CD14-positive monocyte (primary cell): ENCODE measurements at regions not wholly inside any gene's neighbourhood (a gene's known extent, or its start where the extent isn't known, plus 50 kb on each side); places are given as distances from the start of the nearest gene placed in this dataset.

Source experiments
- DNase-seq, 3 donors: peaks; one replicate each; pipeline ENCODE4 v3.0.0-alpha.2; 2011 to 2022
- H2AFZ ChIP-seq: 2 replicates; pipeline ENCODE4 v1.6.0; 2012; ENCODE audit warnings: mild to moderate bottlenecking, low read depth, low read length, inconsistent platforms; ENCODE audit not compliant: insufficient read depth, poor library complexity, severe bottlenecking
- H3K27ac ChIP-seq, 2 donors: 1 replicate in 1 of 2; 2 replicates in 1 of 2; pipeline ENCODE4 v1.5.1; 2012 to 2013; ENCODE audit warnings: low read length in 2 of 2, control low read depth in 1 of 2, inconsistent platforms in 1 of 2, low read depth in 1 of 2, mild to moderate bottlenecking in 1 of 2
- H3K27me3 ChIP-seq, 2 donors: one replicate each; pipeline versions ENCODE4 v1.6.0 to v1.6.1; 2011 to 2013; ENCODE audit warnings: low read length in 2 of 2; ENCODE audit not compliant: control insufficient read depth in 2 of 2, insufficient read depth in 2 of 2
- H3K36me3 ChIP-seq, 2 donors: replicated peaks in 1 of 2; 1 replicate in 1 of 2; 2 replicates in 1 of 2; pipeline versions ENCODE4 v1.5.1 to v1.6.1; 2012 to 2013; ENCODE audit warnings: low read length in 2 of 2, control low read depth in 1 of 2, inconsistent platforms in 1 of 2, mild to moderate bottlenecking in 1 of 2; ENCODE audit not compliant: insufficient read depth in 2 of 2, control insufficient read depth in 1 of 2
- H3K4me1 ChIP-seq, 2 donors: 1 replicate in 1 of 2; 2 replicates in 1 of 2; pipeline versions ENCODE4 v1.5.1 to v1.6.1; 2012 to 2013; ENCODE audit warnings: low read length in 2 of 2, control low read depth in 1 of 2, inconsistent platforms in 1 of 2, mild to moderate bottlenecking in 1 of 2, moderate library complexity in 1 of 2; ENCODE audit not compliant: insufficient read depth in 2 of 2, control insufficient read depth in 1 of 2
- H3K4me2 ChIP-seq: replicated peaks from 2 replicates; pipeline ENCODE3; 2012; ENCODE audit warnings: low read length, moderate library complexity, mild to moderate bottlenecking; ENCODE audit not compliant: poor library complexity, severe bottlenecking; ENCODE audit errors: extremely low read depth
- H3K4me3 ChIP-seq, 3 experiments: fragments of 200-600 bp in 1 of 3; sonication (generic) in 1 of 3; replicated peaks in 1 of 3; 1 replicate in 2 of 3; 2 replicates in 1 of 3; pipeline ENCODE4 v1.5.1; 2011 to 2013; ENCODE audit warnings: low read length in 3 of 3, mild to moderate bottlenecking in 3 of 3, control low read depth in 2 of 3, low read depth in 2 of 3, inconsistent platforms in 1 of 3, moderate library complexity in 1 of 3
- H3K79me2 ChIP-seq: 2 replicates; pipeline ENCODE4 v1.6.0; 2012; ENCODE audit warnings: mild to moderate bottlenecking, control low read depth, inconsistent platforms, low read length, moderate library complexity; ENCODE audit not compliant: insufficient read depth
- H3K9ac ChIP-seq: 2 replicates; pipeline ENCODE4 v1.6.0; 2017; ENCODE audit warnings: low read length, mild to moderate bottlenecking; ENCODE audit not compliant: insufficient read depth, poor library complexity, severe bottlenecking
- H3K9me3 ChIP-seq, 2 donors: replicated peaks in 1 of 2; 1 replicate in 1 of 2; 2 replicates in 1 of 2; pipeline versions ENCODE4 v1.5.1 to v1.6.1; 2012 to 2013; ENCODE audit warnings: low read length in 2 of 2, control low read depth in 1 of 2; ENCODE audit not compliant: control insufficient read depth in 1 of 2, insufficient read depth in 1 of 2
- H4K20me1 ChIP-seq: 2 replicates; pipeline ENCODE4 v1.6.0; 2012; ENCODE audit warnings: mild to moderate bottlenecking, low read length, control low read depth, moderate library complexity; ENCODE audit not compliant: insufficient read depth
- H3K27ac Mint-ChIP-seq, 7 donors: one replicate each; pipeline ENCODE4 v1.8.0; 2020; ENCODE audit warnings: mild to moderate bottlenecking in 7 of 7, mixed read lengths in 7 of 7, moderate library complexity in 6 of 7, inconsistent platforms in 2 of 7
- H3K27me3 Mint-ChIP-seq, 3 donors: one replicate each; pipeline ENCODE4 v1.8.0; 2021 to 2022; ENCODE audit warnings: low read depth in 3 of 3, mild to moderate bottlenecking in 3 of 3, mixed read lengths in 3 of 3, moderate library complexity in 3 of 3, inconsistent platforms in 1 of 3
- H3K36me3 Mint-ChIP-seq, 2 donors: one replicate each; pipeline ENCODE4 v1.8.0; 2020; ENCODE audit warnings: mixed read lengths in 2 of 2, inconsistent platforms in 1 of 2, mild to moderate bottlenecking in 1 of 2
- H3K4me1 Mint-ChIP-seq: one replicate; pipeline ENCODE4 v1.8.0; 2020; ENCODE audit warnings: mild to moderate bottlenecking, mixed read lengths
- H3K4me3 Mint-ChIP-seq, 2 donors: one replicate each; pipeline ENCODE4 v1.8.0; 2020; ENCODE audit warnings: mild to moderate bottlenecking in 2 of 2, mixed read lengths in 2 of 2, moderate library complexity in 1 of 2
- H3K9me3 Mint-ChIP-seq, 7 donors: one replicate each; pipeline ENCODE4 v1.8.0; 2020 to 2022; ENCODE audit warnings: mixed read lengths in 7 of 7, mild to moderate bottlenecking in 6 of 7, moderate library complexity in 6 of 7, inconsistent platforms in 2 of 7
- CTCF ChIP-seq: fragments of 200-600 bp; IDR thresholded peaks from one replicate; pipeline ENCODE4 v1.8.0; 2022; ENCODE audit warnings: antibody characterized with exemption, mild to moderate bottlenecking
- WGBS: methylation state at CpG from one replicate; pipeline ENCODE4 v1.1.5; 2013; ENCODE audit warnings: missing lambda C conversion rate; ENCODE audit not compliant: insufficient coverage; 5-methylcytosine and 5-hydroxymethylcytosine counted together
- intact Hi-C, 2 donors: fragments of 100-400 bp; cut with micrococcal nuclease; formaldehyde crosslinking; loops; one replicate each; pipeline versions ENCODE4 v1.15.0 to v1.15.1; 2023

GRCh38 chr10:31744025-31744424, 184.6 kb downstream of the ARHGAP12 start:
- no peaks in the 10 kb centered on the region for H4K20me1 ChIP-seq
- Mint-ChIP-seq H3K4me1 (peaks cover 5% of the 10 kb centered on the region), H3K27ac (peak overlapping the region in 1 of 7 donors; percentile 60), H3K36me3 (no peaks in the 10 kb centered on the region), H3K4me3 (no peak overlapping the region), H3K27me3 (peaks cover 0 to 1% (median 0%) of the 10 kb centered on the region in 3 donors), H3K9me3 (peaks cover 2 to 5% (median 2%) of the 10 kb centered on the region in 7 donors)
- no peaks in the 10 kb centered on the region for H3K9me3 ChIP-seq
- no peak overlapping the region for H3K4me2 ChIP-seq
- no peak overlapping the region for H3K27ac ChIP-seq
- TF ChIP-seq CTCF: no peak
- no peaks in the 10 kb centered on the region for H3K36me3 ChIP-seq
- no peak overlapping the region for H3K4me3 ChIP-seq
- no peak for DNase-seq
- no peaks in the 10 kb centered on the region for H3K27me3 ChIP-seq
- H3K4me1 ChIP-seq: no peaks in the 10 kb centered on the region
- H3K9ac ChIP-seq: no peak overlapping the region
- WGBS: no CpG with 5 or more reads among the region's 1 CpG
- no peak overlapping the region for H2AFZ ChIP-seq
- H3K79me2 ChIP-seq: no peaks in the 10 kb centered on the region
- intact Hi-C loops: no loop called here

- H3K27me3 Mint-ChIP-seq: peaks cover 0 to 1% (median 0%) of the 10 kb centered on the region in 3 donors
- no peak for DNase-seq
Observed at GRCh38 chr10:31742255-31742654, 186.4 kb downstream of the ARHGAP12 start.

More at GRCh38 chr10:31742255-31742654, 186.4 kb downstream of the ARHGAP12 start:
- H3K27me3 ChIP-seq: no peaks in the 10 kb centered on the region
- H3K4me1 ChIP-seq: no peaks in the 10 kb centered on the region
- no peak overlapping the region for H2AFZ ChIP-seq
- H4K20me1 ChIP-seq: no peaks in the 10 kb centered on the region
- H3K4me2 ChIP-seq: no peak overlapping the region
- peaks cover 4% of the 10 kb centered on the region for H3K4me1 Mint-ChIP-seq
- no peak overlapping the region for H3K4me3 ChIP-seq
- no peak overlapping the region for H3K4me3 Mint-ChIP-seq
- H3K27ac Mint-ChIP-seq: no peak overlapping the region
- no peak for TF ChIP-seq CTCF
- no peaks in the 10 kb centered on the region for H3K36me3 ChIP-seq
- H3K9me3 Mint-ChIP-seq: peaks cover 2 to 10% (median 4%) of the 10 kb centered on the region in 7 donors
- H3K9ac ChIP-seq: no peak overlapping the region
- H3K9me3 ChIP-seq: no peaks in the 10 kb centered on the region
- H3K79me2 ChIP-seq: no peaks in the 10 kb centered on the region
- intact Hi-C loops: no loop called here
- 100% methylated on average over 1 of the region's 1 CpG for WGBS
- no peak overlapping the region for H3K27ac ChIP-seq
- no peaks in the 10 kb centered on the region for H3K36me3 Mint-ChIP-seq
